ENCODE measurements at regions not wholly inside any gene's neighbourhood (a gene's known extent, or its start where the extent isn't known, plus 50 kb on each side); places are given as distances from the start of the nearest gene placed in this dataset.
"Not testable (repeated sequence)": the region's sequence is repeated elsewhere in the genome, so short reads cannot be mapped to it uniquely, and the experiment has no call there.

DNA sequence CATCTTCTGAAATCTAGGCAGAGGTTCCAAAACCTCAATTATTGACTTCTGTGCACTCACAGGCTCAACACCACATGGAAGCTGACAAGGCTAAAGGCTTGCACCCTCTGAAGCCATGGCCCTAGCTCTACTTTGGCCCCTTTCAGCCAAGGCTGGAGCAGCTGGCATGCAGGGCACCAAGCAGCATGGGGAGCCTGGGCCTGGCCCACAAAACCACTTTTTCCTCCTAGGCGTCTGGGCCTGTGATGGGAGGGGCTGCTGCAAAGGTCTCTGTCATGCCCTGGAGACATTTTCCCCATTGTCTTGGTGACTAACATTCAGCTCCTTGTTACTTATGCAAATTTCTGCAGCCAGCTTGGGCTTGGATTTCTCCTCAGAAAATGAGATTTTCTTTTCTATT is 123.5 kb upstream of the MEOX2 start:
- not testable (repeated sequence) for DNase-seq

- DNase-seq: no peak
These were observed 119.4 kb upstream of the MEOX2 start for GRCh38 chr7:15805891-15806290.

GRCh38 chr7:15802425-15802824 is 115.9 kb upstream of the MEOX2 start:
- peak; percentile 85 for DNase-seq

GRCh38 chr7:15801551-15801950 is 115.1 kb upstream of the MEOX2 start:
- DNase-seq: peak; percentile 85

GRCh38 chr7:15801041-15801440 is 114.6 kb upstream of the MEOX2 start:
- DNase-seq: no peak

- DNase-seq: peak; percentile 57
These were observed 111.6 kb upstream of the MEOX2 start for GRCh38 chr7:15798081-15798480.

DNA sequence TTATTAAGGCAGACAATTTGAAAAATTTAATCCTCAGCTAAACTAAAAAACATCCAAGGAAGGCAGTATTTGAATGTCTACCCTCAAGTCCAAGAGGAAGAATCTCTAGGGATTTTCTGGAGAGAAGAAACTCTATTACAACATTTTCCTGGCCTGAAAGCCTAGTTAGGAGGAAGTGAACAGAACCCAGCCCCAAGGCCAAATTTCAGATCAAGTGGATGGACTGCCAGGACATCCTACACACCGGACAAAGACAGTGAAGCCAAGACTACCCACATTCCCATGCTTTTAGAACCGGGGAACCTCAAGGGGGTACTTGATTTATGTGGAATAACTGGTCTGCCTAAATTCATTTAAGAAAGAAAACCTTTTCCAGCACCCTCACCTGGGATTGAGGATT is 108.9 kb upstream of the MEOX2 start:
- peak; percentile 33 for DNase-seq

DNA sequence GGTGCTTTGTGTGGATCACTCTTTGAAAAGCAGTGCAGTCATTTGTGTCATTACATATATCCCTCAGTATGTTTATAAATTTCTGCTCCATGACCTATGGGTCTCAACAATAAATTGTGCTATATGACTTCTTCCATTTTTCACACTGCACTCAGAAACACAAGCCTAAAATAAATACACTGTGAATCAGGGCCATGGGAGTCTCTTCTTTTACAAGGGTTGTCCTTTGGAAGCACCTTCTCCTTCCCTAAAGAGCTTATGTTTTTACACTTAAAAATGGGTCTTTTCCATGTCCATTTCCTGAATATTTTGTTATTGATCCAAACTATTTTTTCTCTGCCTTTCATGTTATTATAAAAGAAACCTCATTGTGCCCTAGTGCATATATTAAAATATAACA is 108.3 kb upstream of the MEOX2 start:
- DNase-seq: no peak

DNA sequence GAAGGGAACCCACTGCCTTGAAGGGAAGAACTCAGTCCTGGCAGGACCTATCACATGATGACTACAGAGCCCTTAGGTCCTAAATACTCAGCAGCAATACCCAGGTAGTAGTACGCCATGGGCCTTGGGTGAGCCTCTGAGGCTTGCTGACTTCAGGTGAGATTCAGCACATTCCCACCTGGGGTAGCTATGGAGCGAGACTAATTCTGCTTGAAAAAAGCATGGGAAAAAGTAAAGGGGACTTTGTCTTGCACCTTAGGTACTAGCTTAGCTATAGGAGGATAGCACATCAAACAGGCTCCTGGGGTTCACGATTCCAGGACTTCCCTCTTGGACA is 98.2 kb upstream of the MEOX2 start:
- DNase-seq: no peak

DNA sequence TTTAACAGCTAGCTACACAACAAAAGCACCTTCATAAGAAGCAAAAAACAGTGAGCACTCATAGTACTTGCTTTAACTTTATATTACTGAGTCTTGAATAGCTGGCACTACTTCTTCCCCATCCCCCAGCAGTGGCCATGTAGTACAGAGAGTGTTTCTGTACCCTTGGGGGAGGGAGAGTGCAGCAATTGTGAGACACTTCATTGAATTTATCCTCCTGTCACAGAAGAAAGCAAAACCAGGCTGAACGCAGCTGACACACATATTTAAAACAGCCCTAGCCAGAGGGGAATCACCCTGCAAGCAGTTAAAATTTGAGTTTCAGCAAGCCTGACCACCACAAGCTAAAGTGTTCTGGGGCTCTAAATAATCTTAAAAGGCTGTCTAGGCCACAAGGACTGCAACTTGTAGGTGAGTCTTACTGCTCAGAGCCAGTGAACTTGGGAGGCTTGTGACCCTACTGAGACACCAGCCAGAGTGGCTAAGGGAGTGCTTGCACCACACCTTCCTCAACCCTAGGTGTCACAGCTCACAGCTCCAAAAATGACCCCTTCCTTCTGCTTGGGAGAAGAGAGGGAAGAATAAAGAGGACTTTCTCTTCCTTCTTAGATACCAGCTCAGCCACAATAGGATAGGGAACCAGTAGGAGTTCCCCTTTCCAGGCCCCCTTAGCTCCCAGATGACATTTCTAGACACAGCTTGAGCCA is 97.7 kb upstream of the MEOX2 start:
- peak; percentile 14 for DNase-seq

DNA sequence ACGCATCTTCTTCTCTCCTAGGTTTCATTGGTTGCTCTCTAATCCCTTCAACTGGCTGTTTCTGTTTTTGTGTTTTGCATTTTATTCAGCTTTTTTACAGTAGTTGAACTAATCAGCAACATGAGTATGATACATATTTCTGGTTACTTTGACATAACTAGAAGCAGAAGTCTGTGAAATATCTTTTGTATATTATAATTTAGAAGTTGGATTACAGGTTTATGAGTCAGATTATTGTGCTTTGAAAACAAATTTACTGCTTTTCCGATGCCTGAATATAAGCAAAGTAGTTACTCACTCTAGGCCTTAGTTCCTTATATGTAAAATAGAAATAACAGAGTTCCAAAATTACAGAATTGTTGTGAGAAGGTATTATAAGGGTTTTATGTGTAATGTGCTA is 96.2 kb upstream of the MEOX2 start:
- DNase-seq: no peak

- no peak for DNase-seq
These were observed 95.5 kb upstream of the MEOX2 start for GRCh38 chr7:15781944-15782343.

DNA sequence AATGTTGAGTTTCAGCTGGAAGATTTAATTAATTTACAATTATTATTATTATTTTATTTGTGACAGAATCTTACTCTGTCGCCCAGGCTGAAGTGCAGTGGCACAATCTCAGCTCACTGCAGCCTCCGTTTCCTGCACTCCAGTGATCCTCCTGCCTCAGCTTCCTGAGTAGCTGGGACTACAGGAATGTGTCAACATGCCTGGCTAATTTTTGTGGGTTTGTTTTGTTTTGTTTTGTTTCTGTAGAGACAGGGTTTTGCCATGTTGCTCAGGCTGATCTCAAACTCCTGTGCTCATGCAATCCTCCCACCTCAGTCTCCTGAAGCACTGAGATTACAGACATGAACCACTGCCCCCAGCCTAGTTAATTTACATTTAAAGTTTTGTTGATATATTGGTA is 93.8 kb upstream of the MEOX2 start:
- peak; percentile 4 for DNase-seq

- no peak for DNase-seq
These were observed 91.7 kb upstream of the MEOX2 start for GRCh38 chr7:15778191-15778590.

DNA sequence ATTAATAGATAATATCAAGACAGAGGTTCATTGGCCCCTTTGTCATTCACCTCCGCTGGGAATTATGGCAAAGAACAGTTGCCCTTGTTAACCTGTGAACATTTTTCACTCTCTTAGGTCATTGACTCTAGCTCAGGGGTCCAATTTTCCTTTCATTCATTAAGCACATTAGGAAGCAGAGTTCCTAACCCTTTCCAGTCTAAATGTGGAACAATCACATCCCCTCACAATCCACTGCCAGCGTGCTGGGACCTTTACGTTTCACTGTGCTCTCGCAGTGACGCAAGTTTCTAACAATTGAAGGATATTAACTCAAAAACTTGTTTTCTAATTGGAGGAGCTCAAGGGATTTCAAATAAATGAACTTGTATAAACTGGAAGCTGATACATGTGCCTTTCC is 79.3 kb upstream of the MEOX2 start:
- peak; percentile 41 for DNase-seq

DNA sequence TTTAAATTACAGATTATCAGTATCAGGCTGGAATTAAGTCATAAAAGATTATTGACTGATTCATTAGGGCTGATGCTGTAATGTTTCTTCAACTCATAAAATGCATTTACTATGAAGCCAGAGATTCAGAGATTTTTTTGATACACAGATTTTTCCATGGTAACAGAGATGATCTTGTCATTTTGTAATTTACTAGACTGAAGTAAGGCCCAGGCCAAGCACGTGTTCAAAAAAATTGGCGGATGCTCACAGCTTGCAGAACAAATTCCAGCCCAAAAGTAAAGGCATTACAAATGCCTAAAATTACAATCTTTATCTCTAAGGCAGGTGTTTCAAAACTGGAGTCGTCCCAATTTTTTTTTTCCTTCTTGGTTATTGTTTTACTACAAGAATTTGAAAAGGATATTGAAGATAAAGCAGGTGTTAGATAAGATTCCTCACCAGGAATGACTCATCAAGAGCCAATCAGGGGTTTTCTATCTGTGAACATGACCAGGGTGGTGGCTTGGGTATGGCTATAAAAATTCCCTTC is 78.4 kb upstream of the MEOX2 start:
- peak; percentile 67 for DNase-seq

- no peak for DNase-seq
These were observed 77.5 kb upstream of the MEOX2 start for GRCh38 chr7:15764010-15764409.

DNA sequence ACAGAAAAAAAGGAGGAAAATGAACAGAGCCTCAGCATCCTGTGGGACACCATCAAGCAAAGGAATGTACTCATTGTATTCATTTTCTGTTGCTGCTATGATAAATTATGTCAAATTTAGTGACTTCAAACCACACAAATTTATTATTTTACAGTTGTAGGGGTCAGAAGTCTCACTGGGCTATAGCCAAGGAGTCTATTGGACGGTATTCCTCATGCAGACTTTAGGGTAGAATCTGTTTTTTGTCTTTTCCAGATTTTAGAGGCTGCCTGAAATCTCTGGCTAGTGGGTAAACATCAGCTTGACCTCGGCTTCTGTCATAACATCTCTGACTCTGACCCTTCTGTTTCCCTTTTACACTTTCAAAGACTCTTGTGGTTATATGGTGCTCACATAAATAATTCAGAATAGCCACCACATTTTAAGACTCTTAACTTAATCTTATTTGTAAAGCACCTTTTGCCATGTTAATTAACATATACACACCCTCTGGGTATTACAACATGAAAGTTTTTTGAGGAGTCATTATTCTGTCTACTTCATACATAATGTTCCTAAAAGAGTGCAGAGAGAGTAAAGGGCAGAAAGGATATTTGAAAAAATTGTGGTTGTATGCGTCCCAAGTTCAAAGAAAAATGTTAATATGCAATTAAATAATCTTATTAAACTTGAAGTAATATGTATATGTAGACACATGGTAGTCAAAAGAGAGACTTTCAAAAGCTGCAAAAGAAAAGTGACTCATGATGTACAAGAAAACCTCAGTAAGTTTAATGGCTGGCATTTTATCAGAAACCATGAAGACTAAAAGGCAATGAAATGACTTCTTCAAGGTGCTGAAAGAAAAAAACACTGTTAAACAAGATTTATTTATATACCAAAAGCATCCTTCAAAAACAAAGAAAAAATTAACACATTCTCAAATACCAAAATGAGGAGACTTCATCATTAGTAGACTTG is 70.8 kb upstream of the MEOX2 start:
- no peak for DNase-seq

DNA sequence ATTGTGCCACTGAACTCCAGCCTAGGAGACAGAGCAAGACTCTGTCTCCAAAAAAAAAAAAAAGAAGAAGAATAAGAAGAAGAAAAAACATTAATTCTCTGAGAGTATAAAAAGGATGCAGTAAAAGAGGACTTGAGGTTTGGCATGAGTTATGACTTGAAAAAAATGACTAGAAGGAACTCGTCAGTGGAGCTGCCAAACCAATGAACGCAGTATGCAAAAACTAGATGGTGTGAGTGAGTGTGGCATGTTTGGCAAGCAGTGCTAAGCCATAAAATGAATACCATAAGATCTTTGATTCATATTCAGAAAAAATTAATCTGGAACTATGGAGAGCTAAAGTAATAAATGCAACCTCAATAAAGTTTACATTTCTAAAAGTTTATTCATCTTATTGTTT is 68.6 kb upstream of the MEOX2 start:
- DNase-seq: no peak

GRCh38 chr7:15753887-15754579 is 67.5 kb upstream of the MEOX2 start:
- DNase-seq: peak; percentile 26

GRCh38 chr7:15752377-15752776 is 65.9 kb upstream of the MEOX2 start:
- no peak for DNase-seq

DNA sequence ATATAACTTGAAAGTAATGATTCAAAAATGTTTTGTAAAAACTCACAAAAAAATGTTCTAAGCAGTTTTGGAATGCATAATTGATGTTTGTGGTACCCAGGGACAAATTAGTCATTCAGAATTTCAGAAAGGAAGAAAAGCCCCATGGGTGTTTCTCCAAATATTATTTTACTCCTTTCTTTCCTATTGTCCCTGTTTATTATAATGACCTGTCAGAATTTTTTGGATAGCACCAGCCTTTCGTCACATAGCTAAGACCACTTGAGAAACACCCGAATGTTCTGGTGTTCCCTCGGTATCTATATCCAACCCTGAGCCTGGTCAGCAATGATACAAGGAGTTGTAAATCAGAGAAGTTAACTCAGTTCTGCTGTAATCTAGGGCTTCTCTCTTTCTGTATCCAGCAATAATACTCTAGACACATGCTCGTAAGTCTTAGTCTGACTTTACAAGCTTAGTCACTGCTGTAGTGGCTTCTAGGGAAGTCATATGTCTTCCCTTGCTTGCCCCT is 64.8 kb upstream of the MEOX2 start:
- peak; percentile 82 for DNase-seq

GRCh38 chr7:15750727-15751126 is 64.2 kb upstream of the MEOX2 start:
- DNase-seq: no peak
